Mesendoderm (in vitro differentiated cells): ENCODE measurements at regions not wholly inside any gene's neighbourhood (a gene's known extent, or its start where the extent isn't known, plus 50 kb on each side); places are given as distances from the start of the nearest gene placed in this dataset.

Source experiments
- DNase-seq: peaks from one replicate; pipeline ENCODE4 v3.0.0; 2013
- H2AK5ac ChIP-seq: 2 replicates; pipeline ENCODE4 v1.6.1; 2013; ENCODE audit warnings: low read length, inconsistent platforms
- H2BK120ac ChIP-seq: 2 replicates; pipeline ENCODE4 v1.6.1; 2013; ENCODE audit warnings: low read depth, mild to moderate bottlenecking, low read length, moderate library complexity, mixed read lengths
- H2BK15ac ChIP-seq: replicated peaks from 2 replicates; pipeline ENCODE4 v1.6.1; 2013; ENCODE audit warnings: low read depth, mild to moderate bottlenecking, moderate library complexity
- H2BK5ac ChIP-seq: 2 replicates; pipeline ENCODE4 v1.6.1; 2013; ENCODE audit warnings: low read length, inconsistent platforms
- H3K18ac ChIP-seq: 2 replicates; pipeline ENCODE4 v1.6.1; 2013; ENCODE audit warnings: mild to moderate bottlenecking, low read length, mixed read lengths
- H3K23ac ChIP-seq: one replicate; pipeline ENCODE4 v1.6.1; 2013; ENCODE audit warnings: low read length
- H3K27ac ChIP-seq: 2 replicates; pipeline ENCODE4 v1.5.1; 2013; ENCODE audit warnings: low read depth, mild to moderate bottlenecking, inconsistent platforms, low read length, moderate library complexity
- H3K27me3 ChIP-seq: 2 replicates; pipeline ENCODE4 v1.6.1; 2013; ENCODE audit warnings: low read length, control low read depth, mild to moderate bottlenecking, inconsistent platforms; ENCODE audit not compliant: insufficient read depth, poor library complexity
- H3K36me3 ChIP-seq: 2 replicates; pipeline ENCODE4 v1.6.1; 2013; ENCODE audit warnings: low read length, inconsistent platforms; ENCODE audit not compliant: control insufficient read depth, insufficient read depth
- H3K4ac ChIP-seq: one replicate; pipeline ENCODE4 v1.6.1; 2013; ENCODE audit warnings: low read depth, mild to moderate bottlenecking, low read length, moderate library complexity
- H3K4me1 ChIP-seq: 2 replicates; pipeline ENCODE4 v1.6.1; 2013; ENCODE audit warnings: low read depth, low read length, inconsistent platforms; ENCODE audit not compliant: control insufficient read depth
- H3K4me2 ChIP-seq: 2 replicates; pipeline ENCODE4 v1.6.1; 2013; ENCODE audit warnings: low read length
- H3K4me3 ChIP-seq: 2 replicates; pipeline ENCODE4 v1.5.1; 2013; ENCODE audit warnings: mild to moderate bottlenecking, low read length
- H3K56ac ChIP-seq: one replicate; pipeline ENCODE4 v1.6.1; 2013; ENCODE audit warnings: low read length
- H3K79me1 ChIP-seq: 2 replicates; pipeline ENCODE4 v1.6.1; 2013; ENCODE audit warnings: low read length, inconsistent platforms
- H3K79me2 ChIP-seq: 2 replicates; pipeline ENCODE4 v1.6.1; 2013; ENCODE audit warnings: mild to moderate bottlenecking, low read length; ENCODE audit not compliant: control insufficient read depth, insufficient read depth
- H3K9ac ChIP-seq: 2 replicates; pipeline ENCODE4 v1.6.1; 2013; ENCODE audit warnings: low read length, inconsistent platforms
- H4K5ac ChIP-seq: one replicate; pipeline ENCODE4 v1.6.1; 2013; ENCODE audit warnings: low read length
- H4K8ac ChIP-seq: one replicate; pipeline ENCODE4 v1.6.1; 2013; ENCODE audit warnings: low read depth, mild to moderate bottlenecking, control low read depth, low read length, moderate library complexity
- WGBS: extraction: QIAGEN DNeasy Blood & Tissue Kit; methylation state at CpG from one replicate; pipeline ENCODE4 v1.1.7; 2013; ENCODE audit warnings: low lambda C conversion rate, missing lambda C conversion rate; ENCODE audit not compliant: insufficient coverage; ENCODE audit errors: extremely low coverage; 5-methylcytosine and 5-hydroxymethylcytosine counted together

GRCh38 chr11:81990659-81991443 is 742.8 kb downstream of the FAM181B start:
- H2BK120ac ChIP-seq, result no peak overlapping the region
- WGBS, result no CpG with 5 or more reads among the region's 27 CpGs
- no peaks in the 10 kb centered on the region for H3K79me1 ChIP-seq
- H2BK15ac ChIP-seq, result no peak overlapping the region
- no peaks in the 10 kb centered on the region for H3K36me3 ChIP-seq
- no peaks in the 10 kb centered on the region for H3K4me1 ChIP-seq
- no peaks in the 10 kb centered on the region for H3K27me3 ChIP-seq
- H4K5ac ChIP-seq, result no peak overlapping the region
- H2BK5ac ChIP-seq, result no peak overlapping the region
- no peak overlapping the region for H3K4me3 ChIP-seq
- H3K23ac ChIP-seq, result no peak overlapping the region
- H3K18ac ChIP-seq, result no peak overlapping the region
- DNase-seq, result no peak
- no peak overlapping the region for H2AK5ac ChIP-seq
- no peak overlapping the region for H3K27ac ChIP-seq
- no peaks in the 10 kb centered on the region for H3K79me2 ChIP-seq
- H3K56ac ChIP-seq, result no peak overlapping the region
- H3K4ac ChIP-seq, result no peak overlapping the region
- H4K8ac ChIP-seq, result no peak overlapping the region
- H3K4me2 ChIP-seq, result no peak overlapping the region
- no peak overlapping the region for H3K9ac ChIP-seq

- no peak overlapping the region for H3K18ac ChIP-seq
- H3K4ac ChIP-seq, result no peak overlapping the region
- no peak overlapping the region for H3K56ac ChIP-seq
- no peak overlapping the region for H3K23ac ChIP-seq
- H2BK15ac ChIP-seq, result no peak overlapping the region
- no peak overlapping the region for H4K8ac ChIP-seq
- H2AK5ac ChIP-seq, result no peak overlapping the region
- no peak overlapping the region for H4K5ac ChIP-seq
- H3K4me3 ChIP-seq, result no peak overlapping the region
- no peak overlapping the region for H2BK120ac ChIP-seq
- no peaks in the 10 kb centered on the region for H3K79me1 ChIP-seq
- no CpG with 5 or more reads among the region's 3 CpGs for WGBS
- H3K27me3 ChIP-seq, result no peaks in the 10 kb centered on the region
- H3K4me1 ChIP-seq, result no peaks in the 10 kb centered on the region
- no peaks in the 10 kb centered on the region for H3K79me2 ChIP-seq
- no peak for DNase-seq
- H2BK5ac ChIP-seq, result no peak overlapping the region
- no peaks in the 10 kb centered on the region for H3K36me3 ChIP-seq
- no peak overlapping the region for H3K4me2 ChIP-seq
- no peak overlapping the region for H3K9ac ChIP-seq
- no peak overlapping the region for H3K27ac ChIP-seq
These were observed 744.6 kb downstream of the FAM181B start for GRCh38 chr11:81989093-81989492.

- Histone ChIP-seq H3K4ac (no peak overlapping the region), H3K4me3 (no peak overlapping the region), H3K27ac (no peak overlapping the region), H2BK5ac (no peak overlapping the region), H3K23ac (no peak overlapping the region), H3K4me1 (no peaks in the 10 kb centered on the region), H3K56ac (no peak overlapping the region), H3K4me2 (no peak overlapping the region), H4K5ac (no peak overlapping the region), H2BK120ac (no peak overlapping the region), H2BK15ac (no peak overlapping the region), H3K79me1 (no peaks in the 10 kb centered on the region), H3K9ac (no peak overlapping the region), H3K79me2 (no peaks in the 10 kb centered on the region), H3K27me3 (no peaks in the 10 kb centered on the region), H3K36me3 (no peaks in the 10 kb centered on the region), H4K8ac (no peak overlapping the region), H2AK5ac (no peak overlapping the region), H3K18ac (no peak overlapping the region)
- WGBS, result no CpG with 5 or more reads among the region's 3 CpGs
- no peak for DNase-seq
These were observed 745.7 kb downstream of the FAM181B start for GRCh38 chr11:81987829-81988472.

GRCh38 chr11:81986556-81987161 is 747.0 kb downstream of the FAM181B start:
- H3K56ac ChIP-seq, result no peak overlapping the region
- H2AK5ac ChIP-seq, result no peak overlapping the region
- no peak for DNase-seq
- H3K79me2 ChIP-seq, result no peaks in the 10 kb centered on the region
- no peak overlapping the region for H2BK15ac ChIP-seq
- H3K79me1 ChIP-seq, result no peaks in the 10 kb centered on the region
- no peak overlapping the region for H3K4ac ChIP-seq
- H2BK5ac ChIP-seq, result no peak overlapping the region
- no peaks in the 10 kb centered on the region for H3K36me3 ChIP-seq
- no peak overlapping the region for H2BK120ac ChIP-seq
- no peak overlapping the region for H3K23ac ChIP-seq
- H3K27ac ChIP-seq, result no peak overlapping the region
- no peak overlapping the region for H4K8ac ChIP-seq
- H3K9ac ChIP-seq, result no peak overlapping the region
- no peak overlapping the region for H3K4me3 ChIP-seq
- H3K18ac ChIP-seq, result no peak overlapping the region
- no peaks in the 10 kb centered on the region for H3K4me1 ChIP-seq
- no peak overlapping the region for H4K5ac ChIP-seq
- no CpG with 5 or more reads among the region's 31 CpGs for WGBS
- no peaks in the 10 kb centered on the region for H3K27me3 ChIP-seq
- no peak overlapping the region for H3K4me2 ChIP-seq

GRCh38 chr11:81979448-81979847 is 754.2 kb downstream of the FAM181B start:
- H3K4ac ChIP-seq, result no peak overlapping the region
- no peak overlapping the region for H2AK5ac ChIP-seq
- no peaks in the 10 kb centered on the region for H3K79me1 ChIP-seq
- no peak overlapping the region for H3K18ac ChIP-seq
- no peaks in the 10 kb centered on the region for H3K36me3 ChIP-seq
- H3K4me2 ChIP-seq, result no peak overlapping the region
- H3K27me3 ChIP-seq, result no peaks in the 10 kb centered on the region
- no peak overlapping the region for H4K8ac ChIP-seq
- no peak overlapping the region for H2BK120ac ChIP-seq
- no peak overlapping the region for H2BK5ac ChIP-seq
- no peaks in the 10 kb centered on the region for H3K4me1 ChIP-seq
- H3K79me2 ChIP-seq, result no peaks in the 10 kb centered on the region
- H3K56ac ChIP-seq, result no peak overlapping the region
- no peak overlapping the region for H3K4me3 ChIP-seq
- H3K27ac ChIP-seq, result no peak overlapping the region
- no peak for DNase-seq
- H2BK15ac ChIP-seq, result no peak overlapping the region
- no peak overlapping the region for H4K5ac ChIP-seq
- WGBS, result no CpG with 5 or more reads among the region's 1 CpG
- no peak overlapping the region for H3K9ac ChIP-seq
- H3K23ac ChIP-seq, result no peak overlapping the region
